Stomach (tissue), 8 donors: ENCODE measurements at regions not wholly inside any gene's neighbourhood (a gene's known extent, or its start where the extent isn't known, plus 50 kb on each side); places are given as distances from the start of the nearest gene placed in this dataset.

Source experiments
- DNase-seq, 2 donors: peaks; one replicate each; pipeline versions ENCODE4 v3.0.0 to v3.0.0-alpha.2; 2013 to 2019
- H3K27ac ChIP-seq, 5 donors: fragments of 200-600 bp in 4 of 5; sonication (generic) in 4 of 5; one replicate each; pipeline ENCODE4 v1.5.1; 2013 to 2019; ENCODE audit warnings: mild to moderate bottlenecking in 1 of 5, moderate library complexity in 1 of 5
- H3K27me3 ChIP-seq, 3 donors: fragments of 200-600 bp; sonication (generic); one replicate each; pipeline ENCODE4 v1.5.1; 2017 to 2019; ENCODE audit warnings: mixed run types in 1 of 3
- H3K36me3 ChIP-seq, 4 donors: fragments of 200-600 bp; sonication (generic); 1 replicate in 3 of 4; 2 replicates in 1 of 4; pipeline ENCODE4 v1.5.1; 2016 to 2019
- H3K4me1 ChIP-seq, 4 donors: fragments of 200-600 bp; sonication (generic); one replicate each; pipeline ENCODE4 v1.5.1; 2016 to 2019
- H3K4me3 ChIP-seq, 4 donors: fragments of 200-600 bp; sonication (generic) in 3 of 4; one replicate each; pipeline ENCODE4 v1.5.1; 2016 to 2019; ENCODE audit warnings: mild to moderate bottlenecking in 1 of 4
- H3K9me3 ChIP-seq, 4 donors: fragments of 200-600 bp; sonication (generic); one replicate each; pipeline ENCODE4 v1.5.1; 2016 to 2019
- CTCF ChIP-seq, 7 experiments: fragments of 450-650 bp in 4 of 7; fragments of 200-600 bp in 3 of 7; sonication (generic) in 3 of 7; IDR thresholded peaks; one replicate each; pipeline ENCODE4 v1.5.1; 2016 to 2019; ENCODE audit warnings: antibody characterized with exemption in 7 of 7, control low read depth in 2 of 7, mild to moderate bottlenecking in 1 of 7
- EP300 ChIP-seq: sonication (generic); formaldehyde crosslinking; IDR thresholded peaks from one replicate; pipeline ENCODE4 v1.6.1; 2017; ENCODE audit warnings: antibody characterized with exemption
- POLR2A ChIP-seq, 4 donors: fragments of 450-650 bp; IDR thresholded peaks; one replicate each; pipeline ENCODE4 v1.6.1; 2016; ENCODE audit warnings: antibody characterized with exemption in 4 of 4, control low read depth in 2 of 4, mild to moderate bottlenecking in 1 of 4, moderate library complexity in 1 of 4
- POLR2AphosphoS5 ChIP-seq, 3 donors: sonication (generic); formaldehyde crosslinking; IDR thresholded peaks; one replicate each; pipeline ENCODE4 v1.6.1; 2016; ENCODE audit warnings: antibody characterized with exemption in 3 of 3
- WGBS, 5 donors: extraction: QIAGEN DNeasy Blood & Tissue Kit in 3 of 5; methylation state at CpG; one replicate each; pipeline versions ENCODE4 v1.1.5 to v1.1.7; 2013 to 2018; 5-methylcytosine and 5-hydroxymethylcytosine counted together
- intact Hi-C: fragments of 100-400 bp; cut with DNase I; formaldehyde crosslinking; loops from one replicate; pipeline ENCODE4 v1.15.1; 2023; ENCODE audit warnings: low total_unique reads
- donor health status: healthy with polysubstance abuse.
- donor health status: Bipolar disorder and iron deficiency.
- donor health status: healthy.

- WGBS, 5 donors: 89 to 96% (median 90%) methylated on average over 2 of the region's 2 CpGs
- Histone ChIP-seq H3K4me1 (no peaks in the 10 kb centered on the region), H3K27ac (no peak overlapping the region), H3K27me3 (no peaks in the 10 kb centered on the region), H3K9me3 (no peaks in the 10 kb centered on the region), H3K4me3 (no peak overlapping the region), H3K36me3 (no peaks in the 10 kb centered on the region)
- TF ChIP-seq POLR2AphosphoS5 (IDR thresholded peaks at IDR 0.05) (no peak), POLR2A (IDR thresholded peaks at IDR 0.05) (no peak), EP300 (no peak), CTCF (IDR thresholded peaks at IDR 0.05) (no peak)
- no peak for DNase-seq
- intact Hi-C loops: no loop called here
Observed at GRCh38 chr4:132016703-132017350, 1132.3 kb upstream of the PCDH10 start.

GRCh38 chr4:132026166-132026565 is 1122.9 kb upstream of the PCDH10 start:
- peak in 1 of 2 donors; percentile 2 for DNase-seq
- Histone ChIP-seq H3K4me1 (no peaks in the 10 kb centered on the region), H3K27me3 (no peaks in the 10 kb centered on the region), H3K9me3 (no peaks in the 10 kb centered on the region), H3K27ac (no peak overlapping the region), H3K36me3 (no peaks in the 10 kb centered on the region), H3K4me3 (no peak overlapping the region)
- TF ChIP-seq POLR2AphosphoS5 (IDR thresholded peaks at IDR 0.05) (no peak), POLR2A (IDR thresholded peaks at IDR 0.05) (no peak), EP300 (no peak), CTCF (IDR thresholded peaks at IDR 0.05) (no peak)
- WGBS, 5 donors: 26 to 37% (median 27%) methylated on average over 4 of the region's 4 CpGs
- intact Hi-C loops: no loop called here

GRCh38 chr4:132026816-132027215 is 1122.3 kb upstream of the PCDH10 start:
- no peaks in the 10 kb centered on the region for H3K4me1 ChIP-seq
- no peaks in the 10 kb centered on the region for H3K36me3 ChIP-seq
- H3K9me3 ChIP-seq: no peaks in the 10 kb centered on the region
- DNase-seq: no peak
- H3K27me3 ChIP-seq: no peaks in the 10 kb centered on the region
- intact Hi-C loops: no loop called here
- 70 to 78% (median 74%) methylated on average over 4 of the region's 4 CpGs for WGBS, 5 donors
- H3K27ac ChIP-seq: no peak overlapping the region
- H3K4me3 ChIP-seq: no peak overlapping the region
- TF ChIP-seq EP300: no peak
- TF ChIP-seq POLR2AphosphoS5 (IDR thresholded peaks at IDR 0.05): no peak
- TF ChIP-seq POLR2A (IDR thresholded peaks at IDR 0.05): no peak
- no peak for TF ChIP-seq CTCF (IDR thresholded peaks at IDR 0.05)

- Histone ChIP-seq H3K4me3 (no peak overlapping the region), H3K36me3 (no peaks in the 10 kb centered on the region), H3K4me1 (no peaks in the 10 kb centered on the region), H3K27me3 (no peaks in the 10 kb centered on the region), H3K9me3 (peaks cover 0 to 8% (median 0%) of the 10 kb centered on the region in 4 donors), H3K27ac (no peak overlapping the region)
- no peak for DNase-seq
- 64 to 86% (median 71%) methylated on average over 1 of the region's 1 CpG for WGBS, 5 donors
- no peak for TF ChIP-seq POLR2A (IDR thresholded peaks at IDR 0.05)
- no peak for TF ChIP-seq POLR2AphosphoS5 (IDR thresholded peaks at IDR 0.05)
- no peak for TF ChIP-seq EP300
- TF ChIP-seq CTCF (IDR thresholded peaks at IDR 0.05): no peak
- intact Hi-C loops: no loop called here
Observed at GRCh38 chr4:132056496-132056895, 1092.6 kb upstream of the PCDH10 start.
